CD14-positive monocyte (primary cell): ENCODE measurements at regions not wholly inside any gene's neighbourhood (a gene's known extent, or its start where the extent isn't known, plus 50 kb on each side); places are given as distances from the start of the nearest gene placed in this dataset.

ENCODE experiments used
- DNase-seq, 3 donors: peaks; one replicate each; pipeline ENCODE4 v3.0.0-alpha.2; 2011 to 2022
- H2AFZ ChIP-seq: 2 replicates; pipeline ENCODE4 v1.6.0; 2012; ENCODE audit warnings: mild to moderate bottlenecking, low read depth, low read length, inconsistent platforms; ENCODE audit not compliant: insufficient read depth, poor library complexity, severe bottlenecking
- H3K27ac ChIP-seq, 2 donors: 1 replicate in 1 of 2; 2 replicates in 1 of 2; pipeline ENCODE4 v1.5.1; 2012 to 2013; ENCODE audit warnings: low read length in 2 of 2, control low read depth in 1 of 2, inconsistent platforms in 1 of 2, low read depth in 1 of 2, mild to moderate bottlenecking in 1 of 2
- H3K27me3 ChIP-seq, 2 donors: one replicate each; pipeline versions ENCODE4 v1.6.0 to v1.6.1; 2011 to 2013; ENCODE audit warnings: low read length in 2 of 2; ENCODE audit not compliant: control insufficient read depth in 2 of 2, insufficient read depth in 2 of 2
- H3K36me3 ChIP-seq, 2 donors: replicated peaks in 1 of 2; 1 replicate in 1 of 2; 2 replicates in 1 of 2; pipeline versions ENCODE4 v1.5.1 to v1.6.1; 2012 to 2013; ENCODE audit warnings: low read length in 2 of 2, control low read depth in 1 of 2, inconsistent platforms in 1 of 2, mild to moderate bottlenecking in 1 of 2; ENCODE audit not compliant: insufficient read depth in 2 of 2, control insufficient read depth in 1 of 2
- H3K4me1 ChIP-seq, 2 donors: 1 replicate in 1 of 2; 2 replicates in 1 of 2; pipeline versions ENCODE4 v1.5.1 to v1.6.1; 2012 to 2013; ENCODE audit warnings: low read length in 2 of 2, control low read depth in 1 of 2, inconsistent platforms in 1 of 2, mild to moderate bottlenecking in 1 of 2, moderate library complexity in 1 of 2; ENCODE audit not compliant: insufficient read depth in 2 of 2, control insufficient read depth in 1 of 2
- H3K4me2 ChIP-seq: replicated peaks from 2 replicates; pipeline ENCODE3; 2012; ENCODE audit warnings: low read length, moderate library complexity, mild to moderate bottlenecking; ENCODE audit not compliant: poor library complexity, severe bottlenecking; ENCODE audit errors: extremely low read depth
- H3K4me3 ChIP-seq, 3 experiments: fragments of 200-600 bp in 1 of 3; sonication (generic) in 1 of 3; replicated peaks in 1 of 3; 1 replicate in 2 of 3; 2 replicates in 1 of 3; pipeline ENCODE4 v1.5.1; 2011 to 2013; ENCODE audit warnings: low read length in 3 of 3, mild to moderate bottlenecking in 3 of 3, control low read depth in 2 of 3, low read depth in 2 of 3, inconsistent platforms in 1 of 3, moderate library complexity in 1 of 3
- H3K79me2 ChIP-seq: 2 replicates; pipeline ENCODE4 v1.6.0; 2012; ENCODE audit warnings: mild to moderate bottlenecking, control low read depth, inconsistent platforms, low read length, moderate library complexity; ENCODE audit not compliant: insufficient read depth
- H3K9ac ChIP-seq: 2 replicates; pipeline ENCODE4 v1.6.0; 2017; ENCODE audit warnings: low read length, mild to moderate bottlenecking; ENCODE audit not compliant: insufficient read depth, poor library complexity, severe bottlenecking
- H3K9me3 ChIP-seq, 2 donors: replicated peaks in 1 of 2; 1 replicate in 1 of 2; 2 replicates in 1 of 2; pipeline versions ENCODE4 v1.5.1 to v1.6.1; 2012 to 2013; ENCODE audit warnings: low read length in 2 of 2, control low read depth in 1 of 2; ENCODE audit not compliant: control insufficient read depth in 1 of 2, insufficient read depth in 1 of 2
- H4K20me1 ChIP-seq: 2 replicates; pipeline ENCODE4 v1.6.0; 2012; ENCODE audit warnings: mild to moderate bottlenecking, low read length, control low read depth, moderate library complexity; ENCODE audit not compliant: insufficient read depth
- H3K27ac Mint-ChIP-seq, 7 donors: one replicate each; pipeline ENCODE4 v1.8.0; 2020; ENCODE audit warnings: mild to moderate bottlenecking in 7 of 7, mixed read lengths in 7 of 7, moderate library complexity in 6 of 7, inconsistent platforms in 2 of 7
- H3K27me3 Mint-ChIP-seq, 3 donors: one replicate each; pipeline ENCODE4 v1.8.0; 2021 to 2022; ENCODE audit warnings: low read depth in 3 of 3, mild to moderate bottlenecking in 3 of 3, mixed read lengths in 3 of 3, moderate library complexity in 3 of 3, inconsistent platforms in 1 of 3
- H3K36me3 Mint-ChIP-seq, 2 donors: one replicate each; pipeline ENCODE4 v1.8.0; 2020; ENCODE audit warnings: mixed read lengths in 2 of 2, inconsistent platforms in 1 of 2, mild to moderate bottlenecking in 1 of 2
- H3K4me1 Mint-ChIP-seq: one replicate; pipeline ENCODE4 v1.8.0; 2020; ENCODE audit warnings: mild to moderate bottlenecking, mixed read lengths
- H3K4me3 Mint-ChIP-seq, 2 donors: one replicate each; pipeline ENCODE4 v1.8.0; 2020; ENCODE audit warnings: mild to moderate bottlenecking in 2 of 2, mixed read lengths in 2 of 2, moderate library complexity in 1 of 2
- H3K9me3 Mint-ChIP-seq, 7 donors: one replicate each; pipeline ENCODE4 v1.8.0; 2020 to 2022; ENCODE audit warnings: mixed read lengths in 7 of 7, mild to moderate bottlenecking in 6 of 7, moderate library complexity in 6 of 7, inconsistent platforms in 2 of 7
- CTCF ChIP-seq: fragments of 200-600 bp; IDR thresholded peaks from one replicate; pipeline ENCODE4 v1.8.0; 2022; ENCODE audit warnings: antibody characterized with exemption, mild to moderate bottlenecking
- WGBS: methylation state at CpG from one replicate; pipeline ENCODE4 v1.1.5; 2013; ENCODE audit warnings: missing lambda C conversion rate; ENCODE audit not compliant: insufficient coverage; 5-methylcytosine and 5-hydroxymethylcytosine counted together
- intact Hi-C, 2 donors: fragments of 100-400 bp; cut with micrococcal nuclease; formaldehyde crosslinking; loops; one replicate each; pipeline versions ENCODE4 v1.15.0 to v1.15.1; 2023

- Histone ChIP-seq H3K27ac (no peak overlapping the region), H4K20me1 (no peaks in the 10 kb centered on the region), H2AFZ (no peak overlapping the region), H3K9me3 (no peaks in the 10 kb centered on the region), H3K4me2 (no peak overlapping the region), H3K4me1 (no peaks in the 10 kb centered on the region), H3K79me2 (no peaks in the 10 kb centered on the region), H3K36me3 (no peaks in the 10 kb centered on the region), H3K9ac (no peak overlapping the region), H3K27me3 (no peaks in the 10 kb centered on the region), H3K4me3 (no peak overlapping the region)
- no peak for DNase-seq
- no peak for TF ChIP-seq CTCF
- peaks cover 7 to 18% (median 13%) of the 10 kb centered on the region in 3 donors for H3K27me3 Mint-ChIP-seq
- intact Hi-C loops = no loop called here
- H3K4me1 Mint-ChIP-seq = no peaks in the 10 kb centered on the region
- WGBS = no CpG with 5 or more reads among the region's 7 CpGs
- peaks cover 0 to 3% (median 0%) of the 10 kb centered on the region in 7 donors for H3K9me3 Mint-ChIP-seq
- H3K27ac Mint-ChIP-seq = no peak overlapping the region
- H3K36me3 Mint-ChIP-seq = no peaks in the 10 kb centered on the region
- no peak overlapping the region for H3K4me3 Mint-ChIP-seq
Measured at GRCh38 chr19:32264568-32264967, 80.8 kb upstream of the ZNF507 start.

GRCh38 chr19:32265995-32266394 is 79.4 kb upstream of the ZNF507 start:
- H3K4me2 ChIP-seq = no peak overlapping the region
- no peak for TF ChIP-seq CTCF
- peak overlapping the region in 2 of 7 donors; percentile 14 to 37 for H3K27ac Mint-ChIP-seq
- no peaks in the 10 kb centered on the region for H3K27me3 ChIP-seq
- H3K9me3 ChIP-seq = no peaks in the 10 kb centered on the region
- no peaks in the 10 kb centered on the region for H3K79me2 ChIP-seq
- intact Hi-C loops = no loop called here
- H2AFZ ChIP-seq = no peak overlapping the region
- no peak overlapping the region for H3K27ac ChIP-seq
- peaks cover 0 to 3% (median 0%) of the 10 kb centered on the region in 7 donors for H3K9me3 Mint-ChIP-seq
- no peaks in the 10 kb centered on the region for H4K20me1 ChIP-seq
- no peak overlapping the region for H3K4me3 ChIP-seq
- H3K4me1 ChIP-seq = no peaks in the 10 kb centered on the region
- DNase-seq = no peak
- H3K4me1 Mint-ChIP-seq = no peaks in the 10 kb centered on the region
- no peak overlapping the region for H3K9ac ChIP-seq
- no peaks in the 10 kb centered on the region for H3K36me3 Mint-ChIP-seq
- no peak overlapping the region for H3K4me3 Mint-ChIP-seq
- no peaks in the 10 kb centered on the region for H3K36me3 ChIP-seq
- WGBS = 100% methylated on average over 1 of the region's 5 CpGs
- H3K27me3 Mint-ChIP-seq = peaks cover 9 to 18% (median 15%) of the 10 kb centered on the region in 3 donors
